HG02759 (cell line): ENCODE measurements at regions not wholly inside any gene's neighbourhood (a gene's known extent, or its start where the extent isn't known, plus 50 kb on each side); places are given as distances from the start of the nearest gene placed in this dataset.

ENCODE experiments used
- ATAC-seq: cut with Tn5 transposase; IDR thresholded peaks from one replicate; pipeline ENCODE4 v1.9.1; 2021; ENCODE audit warnings: mild to moderate bottlenecking, moderate library complexity; ENCODE audit not compliant: unreplicated experiment

DNA sequence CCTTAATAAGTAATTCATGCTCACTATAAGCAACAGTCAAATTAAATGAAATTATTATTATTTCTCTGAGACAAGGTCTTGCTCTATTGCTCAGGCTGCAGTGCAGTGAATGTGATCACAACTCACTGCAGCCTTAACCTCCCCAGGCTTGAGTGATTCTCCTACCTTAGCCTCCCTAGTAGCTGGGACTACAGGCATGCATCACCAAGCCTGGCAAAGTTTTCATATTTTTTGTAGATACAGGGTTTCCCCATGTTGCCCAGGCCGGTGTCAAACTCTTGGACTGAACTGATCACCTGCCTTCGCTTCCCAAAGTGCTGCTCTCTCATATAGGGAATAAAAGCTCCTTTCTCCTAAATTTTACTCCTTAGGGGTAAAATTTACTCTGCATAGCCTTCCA is 74.9 kb upstream of the GAREM1 start:
- ATAC-seq: no peak

DNA sequence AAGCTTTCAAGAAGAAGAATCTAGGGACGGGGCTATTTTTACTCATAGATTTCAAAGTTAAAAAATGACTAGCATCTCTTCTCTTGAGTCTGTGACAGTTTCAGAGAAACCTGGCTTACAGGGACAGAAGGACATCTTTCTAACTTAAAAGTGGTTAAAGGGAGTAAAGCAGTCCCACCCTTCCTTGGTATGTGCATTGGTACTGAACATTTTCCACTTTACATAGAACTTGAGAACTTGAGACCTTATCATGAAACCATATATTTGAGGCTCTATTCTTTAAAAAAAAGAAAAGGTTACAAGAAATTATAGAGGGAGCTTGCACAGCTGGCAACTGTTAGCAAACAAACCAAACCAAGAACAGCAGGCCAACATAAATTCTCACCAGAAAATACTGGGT is 73.4 kb upstream of the GAREM1 start:
- no peak for ATAC-seq

DNA sequence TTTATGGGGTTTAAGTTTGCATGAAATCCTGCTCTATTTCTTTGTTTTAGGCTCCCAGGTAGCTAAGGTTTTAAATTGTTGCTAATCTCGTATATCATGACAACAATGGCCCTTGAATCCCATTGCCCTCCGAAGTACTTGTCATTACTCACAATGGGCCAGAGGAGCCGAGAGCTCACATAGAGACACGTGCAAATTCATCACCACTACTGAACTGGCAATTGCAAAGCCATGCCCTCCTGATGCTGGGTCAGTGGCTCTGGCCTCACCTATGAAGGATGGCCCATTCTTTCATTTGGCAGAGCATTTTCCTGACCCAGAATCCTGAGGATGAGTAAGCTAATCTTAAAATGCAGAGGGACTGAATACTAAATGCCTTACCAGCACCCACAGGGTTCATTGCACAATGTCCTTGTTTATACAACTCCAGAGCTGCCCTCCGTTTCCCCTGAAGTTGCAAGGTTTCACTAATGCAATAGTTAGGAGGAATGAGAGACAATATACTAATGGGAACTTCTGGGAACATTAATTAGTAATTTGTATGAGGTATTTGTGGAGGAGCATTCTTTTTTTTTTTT is 71.6 kb upstream of the GAREM1 start:
- ATAC-seq: no peak

DNA sequence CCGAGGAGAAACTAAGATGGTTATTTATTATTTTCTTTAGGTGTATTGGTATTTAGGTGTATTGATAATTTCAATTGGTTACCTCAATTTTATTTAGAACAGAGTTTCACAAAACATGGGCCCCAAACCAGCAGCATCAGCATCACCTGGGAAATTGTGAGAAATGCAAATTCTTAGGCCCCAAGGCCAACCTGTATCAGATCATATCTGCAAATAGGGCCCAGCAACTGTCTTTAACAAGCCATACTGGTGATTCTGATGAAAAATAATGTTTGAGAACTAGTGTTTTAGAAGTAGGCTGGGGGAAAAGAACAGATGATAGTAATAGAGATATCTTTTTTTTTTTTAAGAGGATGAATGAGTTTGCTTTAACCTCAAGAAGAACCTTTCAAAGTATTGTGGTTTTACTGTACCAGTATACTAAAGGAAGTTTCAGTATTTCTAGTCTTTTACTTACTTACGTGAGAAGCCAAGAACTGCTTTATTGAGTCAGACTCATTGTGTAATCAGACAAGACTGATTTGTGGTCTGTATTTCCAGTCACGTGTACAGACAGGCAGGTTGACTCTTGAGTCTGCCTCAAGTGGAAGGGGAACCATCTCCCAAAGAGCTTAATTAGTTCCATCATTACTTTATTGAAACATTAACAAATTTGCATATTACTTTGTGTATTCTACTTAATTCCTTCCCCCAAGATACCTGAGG is 60.4 kb upstream of the GAREM1 start:
- peak; percentile 97 for ATAC-seq

DNA sequence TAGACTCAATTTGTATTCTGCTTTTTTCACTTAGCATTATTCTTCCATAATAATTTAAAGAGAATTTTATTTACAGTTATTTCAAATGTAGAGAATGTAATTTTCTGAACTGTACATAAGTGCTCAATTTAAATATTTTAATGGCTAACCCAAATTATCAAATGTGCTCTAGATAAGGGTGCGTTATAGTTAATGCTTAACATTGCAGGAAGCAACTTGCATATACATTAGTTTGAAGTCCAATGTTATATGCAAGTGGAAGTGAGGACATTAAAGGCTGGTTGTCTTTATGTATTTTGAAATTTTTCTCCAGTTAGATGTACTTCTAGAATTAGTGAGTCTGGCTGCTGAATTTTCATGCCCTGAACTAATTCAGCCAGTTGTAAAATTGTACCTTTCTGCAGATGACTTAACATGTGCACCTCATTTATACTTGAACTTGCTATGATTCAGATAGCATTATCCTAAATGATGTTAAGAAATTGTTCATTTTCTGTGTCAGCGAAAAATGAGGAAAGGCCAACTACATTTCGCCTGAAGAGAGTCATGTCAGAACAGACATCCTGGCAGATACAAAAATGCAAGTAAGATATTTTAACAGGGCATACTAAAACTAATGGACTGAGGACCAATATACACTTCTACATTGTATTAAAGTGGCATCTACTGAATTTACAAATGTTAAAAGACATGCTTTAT is 59.2 kb upstream of the GAREM1 start:
- ATAC-seq: no peak

DNA sequence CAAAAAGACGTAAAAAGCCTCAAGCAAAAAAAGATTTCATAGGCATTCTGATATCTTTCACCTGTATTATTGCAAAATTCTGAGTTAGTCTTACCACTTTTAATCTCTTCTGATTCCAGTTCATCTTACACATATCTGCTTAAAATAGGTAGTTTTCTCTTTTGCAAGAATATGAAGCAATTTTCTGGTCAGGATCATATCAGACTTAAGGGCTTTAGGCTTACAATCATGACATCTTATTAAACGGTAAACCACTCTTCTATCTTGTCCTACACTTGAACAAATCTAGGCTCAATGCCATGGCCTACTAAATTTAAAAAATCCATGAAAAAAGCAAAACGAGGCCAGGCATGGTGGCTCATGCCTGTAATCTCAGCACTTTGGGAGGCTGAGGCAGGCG is 50.1 kb upstream of the GAREM1 start:
- ATAC-seq: no peak
